ENCODE measurements at regions not wholly inside any gene's neighbourhood (a gene's known extent, or its start where the extent isn't known, plus 50 kb on each side); places are given as distances from the start of the nearest gene placed in this dataset.
"Not testable (repeated sequence)": the region's sequence is repeated elsewhere in the genome, so short reads cannot be mapped to it uniquely, and the experiment has no call there.

DNA sequence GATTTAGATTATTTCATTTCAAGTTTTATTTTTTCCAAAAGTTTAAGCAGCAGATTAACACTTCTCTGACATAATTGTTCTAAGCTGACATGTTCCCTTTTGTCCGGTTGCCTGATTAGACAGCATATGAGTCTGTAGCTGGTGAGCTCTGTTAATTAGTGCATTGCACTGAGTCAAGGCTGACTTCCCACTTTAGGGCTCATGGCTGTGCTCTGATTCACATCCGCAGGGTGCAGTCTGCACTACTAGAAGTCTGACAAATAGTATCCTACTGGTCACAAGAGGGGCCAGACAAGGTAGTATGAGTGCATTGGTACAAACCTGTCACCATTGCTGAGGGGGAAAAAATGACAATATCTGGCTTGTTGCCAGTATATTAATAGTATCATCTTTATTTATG lies 443.9 kb upstream of the ZNF804A start:
- DNase-seq, result no peak

DNA sequence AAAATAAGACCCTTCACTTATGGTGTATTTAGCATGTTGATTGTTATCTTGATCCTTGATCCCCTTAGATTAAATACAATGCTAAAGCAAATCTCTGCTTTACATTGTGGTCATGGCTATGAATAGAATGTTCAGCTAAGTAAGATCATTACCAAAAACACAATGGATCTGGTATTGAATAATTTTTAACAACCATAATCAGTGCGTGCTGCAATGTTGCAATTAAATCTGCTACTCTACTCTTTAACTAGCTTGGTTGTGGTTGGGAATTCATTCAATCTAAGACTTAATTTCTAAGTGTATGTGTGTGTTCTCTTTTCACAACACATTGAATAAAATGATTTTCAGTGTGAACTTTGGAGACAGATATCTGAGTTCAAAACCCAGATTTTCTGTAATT lies 442.5 kb upstream of the ZNF804A start:
- no peak for DNase-seq

DNA sequence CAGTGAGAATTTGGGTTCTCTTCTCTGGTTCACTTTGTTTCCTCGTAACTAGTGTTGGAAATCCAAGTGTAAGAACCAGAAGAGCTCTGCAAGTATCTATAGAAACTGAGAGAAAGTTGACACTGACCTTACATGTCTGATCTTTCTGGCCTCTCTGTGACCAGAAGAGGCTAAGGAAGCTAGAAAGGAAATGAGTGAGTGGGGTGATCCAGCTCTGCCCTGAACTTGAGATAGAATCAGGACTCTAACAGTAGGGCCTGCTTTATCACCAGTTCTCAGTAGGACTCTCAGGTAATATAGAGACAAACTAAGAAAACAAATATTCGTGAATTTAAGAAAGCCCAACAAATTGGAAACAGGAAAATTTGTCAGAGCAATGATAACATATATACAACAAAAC lies 441.2 kb upstream of the ZNF804A start:
- DNase-seq, result no peak

DNA sequence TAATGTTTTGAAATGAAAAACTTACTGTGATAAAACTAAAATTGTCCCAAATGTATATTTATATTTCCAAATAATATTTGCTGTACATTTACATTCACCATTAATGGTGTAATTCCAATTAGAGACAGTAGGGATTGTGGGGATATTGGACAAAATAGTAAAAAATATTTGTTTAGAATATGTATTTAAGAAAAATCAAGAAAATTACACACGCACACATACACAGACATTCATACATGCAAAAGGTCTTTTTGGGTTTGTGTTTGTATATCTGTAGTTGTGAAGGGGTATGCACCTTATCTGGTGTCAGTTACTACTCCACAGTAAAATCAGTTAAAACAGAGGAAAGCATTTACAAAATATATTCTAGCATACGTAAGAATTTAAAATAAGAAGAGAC lies 435.9 kb upstream of the ZNF804A start:
- no peak for DNase-seq

DNA sequence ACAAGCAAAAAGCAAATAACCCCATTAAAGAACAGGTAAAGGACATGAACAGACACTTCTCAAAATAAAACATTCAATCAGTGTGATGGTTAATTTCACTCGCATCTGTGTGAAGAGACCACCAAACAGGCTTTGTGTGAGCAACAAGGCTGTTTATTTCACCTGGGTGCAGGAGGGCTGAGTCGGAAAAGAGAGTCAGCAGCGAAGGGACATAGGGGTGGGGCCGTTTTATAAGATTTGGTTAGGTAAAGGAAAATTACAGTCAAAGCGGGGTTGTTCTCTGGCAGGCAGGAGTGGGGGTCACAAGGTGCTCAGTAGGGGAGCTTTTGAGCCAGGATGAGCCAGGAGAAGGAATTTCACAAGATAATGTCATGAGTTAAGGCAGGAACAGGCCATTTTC lies 429.5 kb upstream of the ZNF804A start:
- not testable (repeated sequence) for DNase-seq

DNA sequence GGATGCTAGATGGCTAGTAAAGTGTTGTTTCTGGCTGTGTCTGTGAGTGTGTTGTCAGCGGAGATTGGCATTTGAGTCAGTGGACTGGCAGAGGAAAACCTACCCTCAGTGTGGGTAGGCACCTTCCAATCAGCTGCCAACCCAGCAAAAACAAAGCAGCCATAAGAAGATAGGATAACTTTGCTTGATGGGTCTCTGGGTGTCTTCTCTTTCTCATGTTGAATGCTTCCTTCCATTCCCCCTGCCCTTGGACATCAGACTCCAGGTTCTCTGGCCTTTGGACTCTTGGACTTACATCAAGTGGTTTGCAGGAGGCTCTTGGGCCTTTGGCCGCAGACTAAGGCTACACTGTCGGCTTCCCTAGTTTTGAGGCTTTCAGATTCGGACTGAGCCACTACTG lies 429.0 kb upstream of the ZNF804A start:
- DNase-seq, result no peak

DNA sequence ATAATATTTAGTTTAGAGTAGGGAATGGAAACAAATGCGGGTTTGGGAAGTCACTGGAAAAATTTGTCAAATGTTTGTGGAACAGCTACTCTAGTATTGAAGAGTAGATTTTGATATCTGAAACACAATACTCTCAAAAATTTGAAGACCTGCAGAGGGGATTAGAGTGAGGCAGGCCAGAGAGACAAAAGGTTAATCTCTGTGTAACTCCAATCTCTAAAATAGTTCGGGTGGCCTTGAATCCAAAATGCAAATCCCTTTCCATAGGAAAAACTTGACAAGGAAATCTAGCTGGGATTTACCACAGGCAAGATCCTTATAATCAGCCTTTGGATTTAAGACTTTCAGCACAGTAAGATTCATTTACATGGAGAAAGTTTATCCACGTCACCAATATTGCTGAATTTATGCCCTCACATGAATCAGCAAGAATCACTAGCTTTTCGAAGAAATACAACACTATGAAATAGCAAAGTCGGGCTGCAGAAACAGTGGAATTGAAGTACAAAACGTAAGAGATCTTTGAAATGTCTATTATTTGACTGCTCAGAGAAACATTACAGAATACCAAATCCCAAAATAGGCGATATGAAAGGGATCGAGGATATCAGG lies 423.7 kb upstream of the ZNF804A start:
- no peak for DNase-seq

DNA sequence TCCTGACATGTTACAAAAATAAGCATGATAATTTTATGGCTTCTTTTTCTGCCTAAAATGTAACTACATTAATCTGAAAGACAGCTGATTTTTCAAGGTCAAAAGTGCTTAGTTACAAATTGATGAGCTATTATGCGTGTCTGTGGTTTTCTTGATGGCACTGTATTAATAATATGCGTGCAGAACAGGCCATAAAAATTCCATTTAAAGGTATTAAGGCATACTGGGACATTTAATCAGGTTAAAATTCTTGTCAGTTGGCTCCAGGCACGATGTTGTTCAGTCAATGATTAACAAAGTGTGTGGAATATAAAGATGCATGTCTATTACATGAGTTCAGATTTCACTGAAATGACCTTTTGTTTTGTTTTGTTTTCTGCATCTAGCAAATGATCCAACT lies 420.1 kb upstream of the ZNF804A start:
- no peak for DNase-seq

DNA sequence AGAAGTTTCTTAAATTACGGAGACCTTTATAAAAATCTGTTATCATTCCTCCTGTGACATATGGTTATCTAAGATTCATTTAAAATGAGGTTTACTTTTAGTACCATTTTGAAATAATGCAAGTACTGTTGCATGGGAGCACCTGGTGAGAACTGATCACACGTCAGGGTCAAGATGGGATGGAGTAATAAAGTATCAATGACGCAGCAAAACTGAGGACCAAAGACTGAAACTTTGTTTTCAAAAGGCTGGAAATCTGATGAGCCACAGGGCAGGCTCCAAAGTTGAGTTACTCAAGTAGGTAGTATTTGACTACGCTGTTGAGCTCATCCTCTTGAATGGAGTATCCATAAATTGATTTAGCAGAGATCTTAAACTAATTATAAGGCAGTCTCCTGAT lies 411.9 kb upstream of the ZNF804A start:
- DNase-seq, result no peak

DNA sequence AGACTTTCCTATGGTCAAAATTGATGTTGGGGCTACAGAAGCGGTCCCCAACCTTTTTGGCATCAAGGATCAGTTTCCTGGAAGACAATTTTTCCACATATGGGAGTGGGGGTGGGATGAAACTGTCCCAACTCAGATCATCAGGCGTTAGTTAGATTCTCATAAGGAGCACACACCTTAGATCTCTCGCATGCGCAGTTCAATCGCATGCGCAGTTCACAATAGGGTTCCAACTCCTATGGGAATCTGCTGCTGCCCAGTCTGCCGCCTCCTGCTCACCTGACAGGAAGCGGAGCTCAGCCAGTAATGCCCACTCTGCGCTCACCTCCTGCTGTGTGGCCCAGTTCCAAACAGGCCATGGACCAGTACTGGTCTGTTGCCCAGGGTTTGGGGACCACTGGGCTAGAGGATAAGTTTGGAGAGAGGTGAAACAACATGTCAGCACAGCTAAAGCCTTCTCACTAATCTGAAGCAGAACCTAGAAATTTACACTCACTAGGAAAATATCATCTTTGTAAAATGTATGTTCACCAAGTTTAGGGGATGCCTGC lies 410.8 kb upstream of the ZNF804A start:
- no peak for DNase-seq

DNA sequence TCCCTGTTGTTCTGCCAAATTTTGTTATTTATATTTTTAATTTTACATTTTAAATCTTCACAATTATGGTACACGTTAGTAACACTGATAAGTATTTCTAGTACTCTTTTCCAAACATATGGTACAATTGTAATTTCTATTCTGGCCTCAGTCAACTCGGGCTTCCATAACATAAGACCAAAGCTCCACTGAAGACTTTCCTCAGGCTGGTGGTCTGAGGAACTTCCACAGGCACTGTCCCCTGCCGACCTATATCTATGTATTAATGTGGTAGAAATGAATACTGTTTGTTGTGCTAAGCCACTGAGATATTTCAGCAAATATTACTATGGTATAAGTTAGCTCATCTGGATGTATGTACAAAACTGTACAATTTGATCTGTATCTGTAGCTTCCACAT lies 407.6 kb upstream of the ZNF804A start:
- DNase-seq, result no peak

DNA sequence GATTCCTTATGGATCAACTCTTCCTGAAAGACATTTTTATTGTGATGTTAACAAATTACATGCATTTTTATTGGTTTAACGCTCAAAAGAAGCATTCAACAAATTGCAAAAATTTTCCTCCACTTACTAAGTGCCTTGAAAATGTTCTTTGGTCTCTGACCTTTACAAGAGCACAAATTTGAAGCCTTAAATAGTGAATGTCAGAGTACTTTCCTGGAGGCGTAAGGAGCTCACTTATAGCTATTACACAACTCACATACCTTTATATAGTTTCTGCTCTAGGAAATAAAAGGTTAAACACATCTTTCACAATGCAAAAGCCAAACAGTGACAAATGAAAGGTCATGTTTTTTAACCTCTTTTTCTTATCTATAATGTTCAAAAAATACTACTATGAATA lies 405.7 kb upstream of the ZNF804A start:
- DNase-seq, result no peak

DNA sequence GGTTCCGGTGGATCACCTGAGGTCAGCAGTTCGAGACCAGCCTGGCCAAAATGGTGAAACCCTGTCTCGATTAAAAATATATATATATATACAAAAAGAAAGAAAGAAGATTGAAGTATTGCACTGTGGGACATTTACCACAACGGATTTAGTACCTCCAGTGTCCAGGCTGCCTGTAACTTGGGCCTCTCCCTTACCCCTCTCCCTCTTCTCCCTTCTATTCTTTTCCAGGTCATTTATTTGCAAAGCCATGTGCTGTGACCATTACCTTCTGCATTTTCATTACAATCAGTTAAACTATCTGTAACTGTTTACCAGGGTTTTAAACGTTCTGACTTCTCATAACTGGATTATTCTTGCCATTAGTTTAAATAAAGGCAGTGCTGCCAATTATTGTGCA lies 400.9 kb upstream of the ZNF804A start:
- no peak for DNase-seq

DNA sequence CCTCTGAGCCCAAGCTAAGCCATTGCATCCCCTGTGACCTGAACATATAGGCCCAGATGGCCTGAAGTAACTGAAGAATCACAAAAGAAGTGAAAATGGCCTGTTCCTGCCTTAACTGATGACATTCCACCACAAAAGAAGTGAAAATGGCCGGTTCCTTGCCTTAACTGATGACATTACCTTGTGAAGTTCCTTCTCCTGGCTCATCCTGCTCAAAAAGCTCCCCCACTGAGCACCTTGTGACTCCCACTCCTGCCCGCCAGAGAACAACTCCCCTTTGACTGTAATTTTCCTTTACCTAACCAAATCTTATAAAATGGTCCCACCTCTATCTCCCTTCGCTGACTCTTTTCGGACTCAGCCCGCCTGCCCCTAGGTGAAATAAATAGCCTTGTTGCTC lies 399.5 kb upstream of the ZNF804A start:
- not testable (repeated sequence) for DNase-seq

DNA sequence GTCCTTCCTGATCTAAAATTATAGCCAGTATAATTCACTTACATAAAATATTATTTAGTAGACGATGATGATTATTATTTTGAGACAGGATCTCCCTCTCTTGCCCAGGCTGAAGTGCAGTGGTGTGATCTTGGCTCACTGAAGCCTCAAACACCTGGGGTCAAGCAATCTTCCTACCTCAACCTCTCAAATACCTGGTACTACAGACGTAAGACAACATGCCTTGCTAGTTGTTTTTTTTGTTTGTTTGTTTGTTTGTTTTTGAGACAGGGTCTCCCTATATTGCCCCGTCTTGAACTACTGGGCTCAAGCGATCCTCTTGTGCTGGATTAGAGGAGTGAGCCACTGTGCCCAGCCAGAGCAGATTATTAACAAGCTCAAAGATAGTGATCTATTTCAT lies 399.1 kb upstream of the ZNF804A start:
- DNase-seq, result no peak

DNA sequence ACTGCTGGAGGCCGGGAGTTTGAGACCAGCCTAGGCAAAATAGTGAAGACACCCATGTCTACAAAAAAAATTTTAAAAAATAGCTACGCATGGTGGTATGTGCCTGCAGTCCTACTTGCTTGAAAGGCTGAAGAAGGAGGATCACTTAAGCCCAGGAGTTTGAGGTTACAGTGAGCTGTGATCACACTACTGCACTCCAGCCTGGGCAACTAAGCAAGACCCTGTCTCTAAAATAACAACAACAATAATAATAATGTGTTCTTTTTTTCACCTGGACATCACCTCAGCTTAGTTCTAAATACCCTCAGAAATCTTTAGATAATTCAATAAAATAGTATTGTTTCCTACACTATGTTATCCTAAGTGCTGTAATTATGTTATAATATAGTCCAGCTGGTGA lies 397.1 kb upstream of the ZNF804A start:
- no peak for DNase-seq

DNA sequence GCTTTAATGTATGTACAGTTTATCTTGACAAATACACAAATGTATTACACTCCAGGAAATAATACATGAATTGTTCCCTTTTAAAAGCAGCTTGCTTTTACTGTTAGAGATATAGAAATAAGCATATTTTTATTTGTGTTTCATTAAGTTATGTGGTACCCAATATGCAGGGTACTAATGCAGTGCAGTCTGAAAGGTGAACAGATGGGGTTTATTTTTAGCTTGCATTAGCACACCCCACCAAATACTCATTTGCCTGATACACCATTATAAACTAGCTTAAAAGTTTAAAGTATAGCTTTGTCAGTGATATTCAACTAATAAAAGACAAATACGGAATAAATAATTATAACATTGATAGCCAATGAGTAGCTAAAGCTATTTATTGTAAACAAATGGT lies 394.7 kb upstream of the ZNF804A start:
- DNase-seq, result no peak

DNA sequence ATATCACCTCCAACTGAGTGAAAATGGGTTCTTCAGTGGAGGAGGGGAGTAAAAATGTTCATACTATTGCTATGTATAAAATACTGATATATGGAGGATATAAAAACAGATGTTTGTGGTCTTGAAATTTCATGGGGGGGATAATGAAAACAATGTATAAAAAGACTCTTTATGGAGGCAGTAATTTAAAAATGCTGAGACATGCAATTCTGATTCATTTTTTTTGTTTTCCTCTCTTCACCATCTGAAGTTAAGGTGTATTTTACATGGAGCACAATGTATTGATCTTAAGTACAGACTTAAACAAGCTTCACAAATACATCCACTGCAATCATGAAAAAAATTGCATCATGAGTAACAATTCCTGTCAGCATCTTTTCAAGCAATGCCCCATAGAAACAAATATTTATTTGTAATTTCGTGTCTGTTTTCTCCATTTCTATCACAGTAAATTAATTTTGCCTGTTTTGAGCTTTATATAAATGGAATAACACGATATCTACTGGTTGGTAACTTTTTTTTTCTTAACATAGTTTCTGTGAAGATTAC lies 393.2 kb upstream of the ZNF804A start:
- no peak for DNase-seq

DNA sequence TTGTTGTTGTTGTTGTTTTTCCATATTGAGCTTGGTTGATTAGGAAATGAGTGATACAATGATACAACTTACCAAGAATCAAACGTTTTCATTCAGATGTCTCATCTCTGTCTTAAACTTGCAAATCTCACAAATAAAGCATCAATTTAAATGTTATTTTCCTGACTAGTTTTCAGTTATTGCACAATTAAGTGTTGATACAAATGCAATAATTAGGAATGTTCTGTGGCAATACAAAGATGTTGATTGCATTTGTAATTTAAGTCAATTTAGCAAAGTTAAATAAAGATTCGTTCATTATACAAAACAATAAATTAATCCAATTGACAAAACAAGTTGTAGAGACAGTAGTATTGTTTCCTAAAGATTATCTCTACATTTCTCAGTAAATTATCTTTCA lies 392.3 kb upstream of the ZNF804A start:
- no peak for DNase-seq

DNA sequence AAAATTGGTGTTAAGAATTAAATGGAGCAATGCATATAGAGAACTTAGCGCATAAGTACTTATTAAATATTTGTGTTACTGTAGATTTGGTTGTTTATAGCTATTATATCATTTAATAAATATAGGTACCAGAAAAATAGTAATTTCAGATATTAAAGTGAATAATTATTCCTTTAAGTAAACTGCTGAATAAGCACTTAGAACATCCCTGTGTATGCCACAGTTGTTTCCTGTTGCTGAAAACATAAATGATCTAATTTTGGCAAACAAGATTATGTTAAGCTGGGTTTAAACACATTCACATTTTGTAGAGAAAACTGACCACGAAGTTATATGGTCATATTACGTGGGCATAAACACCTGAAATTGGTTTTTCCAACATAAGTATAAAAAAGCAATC lies 388.0 kb upstream of the ZNF804A start:
- DNase-seq, result no peak

DNA sequence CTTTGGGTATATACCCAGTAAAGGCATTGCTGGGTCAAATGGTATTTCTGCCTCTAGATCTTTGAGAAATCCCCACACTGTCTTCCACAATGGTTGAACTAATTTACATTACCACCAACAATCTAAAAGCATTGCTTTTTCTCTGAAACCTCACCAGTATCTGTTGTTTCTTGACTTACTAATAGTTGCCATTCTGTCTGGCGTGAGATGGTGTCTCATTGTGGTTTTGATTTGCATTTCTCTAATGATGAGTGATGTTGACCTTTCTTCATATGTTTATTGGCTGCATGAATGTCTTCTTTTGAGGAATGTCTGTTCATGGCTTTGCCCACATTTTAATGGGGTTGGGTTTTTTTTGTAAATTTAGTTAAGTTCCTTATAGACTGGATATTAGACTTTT lies 382.6 kb upstream of the ZNF804A start:
- no peak for DNase-seq

DNA sequence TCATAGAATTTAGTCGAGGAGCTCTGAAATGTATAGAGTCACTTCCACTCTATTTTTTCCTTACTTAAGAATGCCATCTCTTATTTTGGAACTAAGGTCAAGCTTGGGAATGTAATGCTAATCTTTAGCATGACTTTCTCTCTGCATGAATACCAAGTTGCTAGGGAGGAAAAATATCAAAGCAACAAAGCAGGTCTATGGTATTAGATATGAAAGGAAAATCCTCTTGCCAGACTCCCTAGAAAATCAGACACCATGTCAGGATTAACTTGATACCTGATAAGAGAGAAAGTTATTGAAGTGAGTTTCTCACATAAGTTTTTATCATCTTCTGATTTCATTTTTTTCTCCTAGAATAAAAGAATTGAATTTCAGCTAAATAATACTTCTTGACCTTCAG lies 341.7 kb upstream of the ZNF804A start:
- no peak for DNase-seq

DNA sequence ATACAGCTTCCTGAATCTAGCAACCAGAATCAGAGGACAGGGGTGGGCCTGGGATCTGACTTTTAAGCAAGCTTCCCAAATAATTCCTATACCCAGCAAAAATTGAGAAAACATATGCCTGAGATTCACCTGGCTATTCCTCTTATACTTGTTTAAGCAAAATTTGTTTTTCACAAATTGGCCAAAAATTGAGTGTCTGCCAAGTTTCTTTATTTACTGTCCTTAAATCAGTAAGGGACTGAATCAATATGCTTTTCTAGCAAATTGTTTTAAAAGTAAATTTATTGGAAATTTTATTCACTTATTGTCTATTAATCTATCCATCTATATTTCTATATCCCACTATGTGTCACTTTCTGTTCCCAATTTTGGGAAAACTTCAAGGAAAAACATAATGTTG lies 337.0 kb upstream of the ZNF804A start:
- DNase-seq, result no peak

DNA sequence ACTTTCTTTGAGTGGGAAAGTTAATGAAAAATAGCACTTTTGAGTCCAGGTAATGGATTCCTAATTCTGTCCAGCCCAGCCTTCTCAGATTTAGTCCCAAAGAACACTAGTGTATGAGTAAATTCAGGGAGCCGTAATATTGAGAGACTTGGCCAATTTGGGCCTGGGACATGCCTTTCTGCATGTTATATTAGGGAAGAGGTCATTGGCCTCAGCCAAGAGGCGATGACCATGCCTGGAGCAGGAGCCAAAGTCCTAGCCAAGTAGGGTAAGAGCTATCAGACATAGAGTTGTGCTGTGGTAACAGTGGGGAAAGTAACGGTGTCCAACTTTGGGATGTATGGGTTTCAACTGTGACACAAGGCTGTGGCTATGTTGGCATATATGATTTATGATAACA lies 336.5 kb upstream of the ZNF804A start:
- no peak for DNase-seq

DNA sequence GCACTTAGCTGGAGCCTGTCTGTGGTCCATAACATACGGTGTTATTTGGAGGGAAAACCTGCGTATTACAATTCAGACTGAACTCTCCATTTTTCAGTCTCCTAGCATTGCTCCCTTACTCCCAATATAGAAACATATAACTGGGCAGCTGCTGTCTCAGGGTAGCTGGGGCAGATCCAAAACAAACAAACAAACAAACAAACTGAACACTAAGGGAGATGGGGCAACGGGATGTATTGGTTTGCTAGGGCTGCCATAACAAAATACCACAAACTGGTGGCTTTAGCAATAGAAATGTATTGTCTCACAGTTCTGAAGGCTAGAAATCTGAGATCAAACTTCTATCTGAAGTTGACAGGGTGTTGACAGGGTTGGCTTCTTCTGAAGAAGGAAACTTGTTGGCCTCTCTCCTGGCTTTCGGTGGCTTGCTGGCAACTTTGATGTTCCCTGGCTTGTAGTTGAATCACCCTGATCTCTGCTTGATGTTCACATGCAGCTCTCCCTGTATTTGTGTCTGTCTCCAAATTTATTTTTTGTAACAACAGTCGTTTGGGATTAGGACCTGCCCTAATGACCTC lies 329.3 kb upstream of the ZNF804A start:
- no peak for DNase-seq

Measured in hematopoietic multipotent progenitor cell treated with erythropoietin and hydrocortisone succinate and interleukin-3 and kit ligand, for 6 days (in vitro differentiated cells).